ENCODE measurements at regions not wholly inside any gene's neighbourhood (a gene's known extent, or its start where the extent isn't known, plus 50 kb on each side); places are given as distances from the start of the nearest gene placed in this dataset.

GRCh38 chr2:65778137-65778536 lies 345.7 kb upstream of the SPRED2 start:
- TF ChIP-seq CTCF (IDR thresholded peaks at IDR 0.05) (no peak), POLR2A (IDR thresholded peaks at IDR 0.05) (no peak)
